Activated CD4-positive, alpha-beta T cell treated with anti-CD3 and anti-CD28 coated beads for 48 hours (primary cell): ENCODE measurements at regions not wholly inside any gene's neighbourhood (a gene's known extent, or its start where the extent isn't known, plus 50 kb on each side); places are given as distances from the start of the nearest gene placed in this dataset.
"Not testable (repeated sequence)": the region's sequence is repeated elsewhere in the genome, so short reads cannot be mapped to it uniquely, and the experiment has no call there.

Source experiments
- DNase-seq: peaks from one replicate; pipeline ENCODE4 v3.0.0-alpha.2; 2020

DNA sequence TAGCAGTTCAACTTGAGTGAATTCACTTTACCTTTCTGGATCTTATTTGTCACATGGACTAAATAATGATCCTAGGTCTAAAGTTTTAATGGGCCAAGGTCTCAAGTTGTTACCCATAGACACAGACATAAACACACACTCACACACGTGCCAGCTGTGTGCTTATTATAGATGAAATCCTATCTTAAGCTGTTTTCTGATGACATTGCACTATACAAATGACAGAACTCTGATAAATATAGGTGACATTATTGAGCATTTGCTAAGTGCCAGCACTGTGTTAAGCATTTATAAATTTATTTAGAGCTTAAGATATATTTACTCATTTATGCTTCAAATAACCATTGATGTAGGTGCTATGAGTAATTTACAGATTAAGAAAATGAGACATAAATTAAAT, 474.4 kb upstream of the NR5A2 start:
- no peak for DNase-seq

DNA sequence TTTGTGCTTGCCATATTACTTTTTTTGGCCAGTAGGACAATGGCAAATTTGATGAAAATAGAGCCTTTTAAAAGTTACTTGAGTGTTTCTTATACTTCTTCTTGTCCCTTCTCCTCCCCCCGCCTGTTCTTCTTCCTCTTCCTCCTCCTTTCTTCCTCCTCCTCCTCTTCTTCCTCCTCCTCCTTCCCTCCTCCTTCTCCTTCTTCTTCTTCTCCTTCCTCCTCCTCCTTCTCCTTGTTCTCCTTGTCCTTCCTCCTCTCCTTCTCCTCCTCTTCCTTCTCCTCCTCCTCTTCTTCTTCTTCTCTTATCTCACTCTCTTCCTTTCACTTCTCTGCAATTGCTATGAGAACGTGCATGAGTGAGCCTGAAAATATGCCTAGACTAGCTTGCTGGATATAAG, 466.2 kb upstream of the NR5A2 start:
- DNase-seq: no peak

DNA sequence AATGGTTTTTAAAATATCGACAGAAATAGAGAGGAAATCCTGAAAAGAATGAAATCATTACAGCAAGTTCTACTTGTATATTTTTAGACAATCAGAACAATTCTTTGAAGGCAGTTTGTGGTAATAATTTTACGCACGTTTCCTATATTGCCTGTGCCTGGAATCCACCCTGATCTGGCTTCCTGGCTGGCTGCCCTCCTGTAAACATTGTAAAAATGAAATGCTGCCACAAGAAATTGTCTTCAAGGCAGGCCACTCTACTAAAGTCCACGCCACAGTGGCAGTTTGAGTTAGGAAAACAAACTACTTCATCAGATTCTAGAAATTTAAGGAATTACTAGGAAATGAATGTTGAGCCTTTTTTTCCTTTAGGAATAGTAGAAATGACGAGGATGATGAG, 454.5 kb upstream of the NR5A2 start:
- no peak for DNase-seq

DNA sequence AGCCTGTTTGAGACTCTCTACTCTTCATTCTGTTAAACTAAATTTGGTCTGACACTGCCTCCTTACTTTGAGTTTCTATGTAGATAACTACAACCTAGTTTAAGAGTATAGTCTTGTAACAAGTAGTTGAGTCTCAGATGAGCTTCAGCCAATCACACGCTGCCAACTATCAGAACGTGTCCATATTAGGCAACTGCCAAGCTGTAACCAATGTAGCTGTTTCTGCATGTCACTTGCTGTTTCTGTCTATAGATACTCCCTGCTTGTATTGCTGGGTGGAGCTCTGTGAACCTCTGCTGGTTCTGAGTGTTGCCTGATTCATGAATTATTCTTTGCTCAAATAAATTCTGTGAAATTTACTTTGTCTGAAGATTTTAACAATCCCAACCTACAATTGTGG, 452.6 kb upstream of the NR5A2 start:
- no peak for DNase-seq

DNA sequence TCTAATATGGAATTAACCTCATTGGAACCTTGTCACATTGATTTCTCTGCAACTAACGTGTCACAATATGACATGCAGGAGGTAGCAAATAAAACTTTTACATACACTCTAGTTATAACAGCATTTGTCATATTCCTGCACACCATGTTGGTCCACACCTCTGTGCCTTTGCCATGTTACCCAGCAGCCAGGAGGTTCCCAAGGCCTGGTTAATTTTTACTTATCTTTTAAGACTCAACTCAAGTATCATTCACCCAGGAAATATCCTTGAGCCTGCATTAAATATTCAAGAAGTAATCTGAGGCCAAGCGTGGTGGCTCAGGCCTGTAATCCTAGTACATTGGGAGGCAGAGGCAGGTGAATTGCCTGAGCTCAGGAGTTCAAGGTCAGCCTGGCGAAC, 447.2 kb upstream of the NR5A2 start:
- no peak for DNase-seq

DNA sequence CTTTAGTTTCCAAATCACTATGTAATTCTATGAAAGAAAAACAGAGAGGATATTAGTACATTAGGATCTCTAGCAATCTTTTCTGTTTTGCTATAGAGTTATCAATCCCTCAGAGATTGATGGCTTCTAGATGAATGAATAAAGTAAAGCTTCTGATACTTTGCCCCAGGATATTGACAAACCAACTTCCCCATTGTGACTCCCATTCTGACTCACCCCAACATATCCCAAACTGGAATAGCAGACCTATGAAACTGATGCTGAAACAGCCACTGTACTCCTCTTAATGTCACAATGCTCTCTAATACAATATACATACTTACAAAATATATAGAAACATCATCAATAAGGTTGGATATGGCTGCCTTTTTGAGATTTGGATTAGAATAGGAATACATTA, 442.1 kb upstream of the NR5A2 start:
- DNase-seq: no peak

DNA sequence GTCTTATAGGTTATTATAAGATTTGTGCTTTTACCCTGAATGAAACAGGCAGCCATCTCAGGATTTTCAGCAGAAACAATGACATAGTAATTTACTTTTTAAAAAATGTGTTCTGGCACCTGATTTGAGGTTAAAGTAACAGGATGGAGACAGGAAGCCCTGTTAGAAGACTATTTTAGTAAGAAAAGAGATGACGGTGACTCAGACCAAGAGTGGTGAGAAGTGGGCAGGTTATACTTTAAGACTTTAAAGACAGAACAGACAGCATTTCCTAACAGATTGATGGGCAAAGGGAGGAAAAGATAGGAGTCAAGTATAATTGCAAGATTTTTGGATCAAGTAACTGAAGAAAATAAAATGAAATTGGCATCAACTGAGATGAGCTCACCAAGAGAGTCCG, 436.8 kb upstream of the NR5A2 start:
- no peak for DNase-seq

DNA sequence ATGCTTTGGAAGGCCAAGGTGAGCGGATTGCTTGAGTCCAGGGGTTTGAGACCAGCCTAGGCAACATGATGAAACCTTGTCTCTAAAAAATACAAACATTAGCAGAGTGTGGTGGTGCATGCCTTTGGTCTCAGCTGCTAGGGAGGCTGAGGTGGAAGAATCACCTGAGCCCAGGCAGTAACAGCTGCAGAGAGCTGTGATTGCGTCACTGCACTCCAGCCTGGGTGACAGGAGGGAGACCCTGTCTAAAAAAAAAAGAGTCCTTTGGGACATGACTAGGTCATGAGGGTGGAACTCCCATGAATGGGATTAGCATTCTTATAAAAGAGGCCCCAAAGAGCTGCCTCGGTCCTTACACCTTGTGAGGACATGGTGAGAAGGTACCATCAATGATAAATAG, 436.0 kb upstream of the NR5A2 start:
- DNase-seq: no peak

DNA sequence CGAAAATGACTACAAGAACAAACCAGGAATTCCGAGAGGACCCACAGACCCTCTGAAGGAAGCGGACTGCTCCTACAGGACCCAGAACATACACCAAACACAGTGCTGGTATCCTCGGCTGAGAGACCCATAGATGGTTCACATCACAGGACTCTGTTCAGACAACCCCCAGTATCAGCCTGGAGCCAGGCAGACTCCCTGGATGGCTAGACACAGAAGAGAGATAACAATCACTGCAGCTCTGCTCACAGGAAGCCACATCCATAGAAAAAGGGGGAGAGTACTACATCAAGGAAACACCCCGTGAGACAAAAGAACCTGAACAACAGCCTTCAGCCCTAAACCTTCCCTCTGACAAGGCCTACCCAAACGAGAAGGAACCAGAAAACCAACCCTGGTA, 434.0 kb upstream of the NR5A2 start:
- DNase-seq: no peak

DNA sequence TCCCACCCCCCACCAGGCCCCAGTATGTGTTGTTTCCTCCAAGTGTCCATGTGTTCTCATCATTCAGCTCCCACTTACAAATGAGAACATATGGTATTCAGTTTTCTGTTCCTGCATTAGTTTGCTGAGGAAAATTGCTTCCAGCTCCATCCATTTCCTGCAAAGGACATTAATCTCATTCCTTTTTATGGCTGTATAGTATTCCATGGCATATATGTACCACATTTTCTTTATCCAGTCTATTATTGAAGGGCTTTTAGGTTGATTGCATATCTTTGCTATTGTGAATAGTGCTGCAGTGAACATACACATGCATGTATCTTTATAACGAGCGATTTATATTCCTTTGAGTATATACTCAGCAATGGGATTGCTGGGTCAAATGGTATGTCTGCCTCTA, 431.1 kb upstream of the NR5A2 start:
- not testable (repeated sequence) for DNase-seq

DNA sequence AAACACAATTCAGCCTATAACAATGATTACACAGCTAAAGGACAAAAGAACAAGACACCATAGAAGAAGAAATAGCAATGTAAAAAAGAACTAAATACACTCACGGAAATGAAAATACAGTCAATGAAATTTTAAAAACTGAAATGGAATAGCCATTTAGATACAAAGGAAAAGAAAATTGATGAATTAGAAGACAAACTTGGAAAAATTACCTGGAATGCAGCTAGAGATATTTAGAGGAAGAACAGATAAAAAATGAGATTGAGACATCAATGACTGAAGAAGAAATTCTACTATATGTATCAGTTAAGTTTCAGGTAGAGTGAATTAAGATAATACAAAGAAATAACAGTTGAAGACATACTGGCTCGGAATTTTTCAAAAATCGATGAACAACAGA, 430.4 kb upstream of the NR5A2 start:
- DNase-seq: no peak

DNA sequence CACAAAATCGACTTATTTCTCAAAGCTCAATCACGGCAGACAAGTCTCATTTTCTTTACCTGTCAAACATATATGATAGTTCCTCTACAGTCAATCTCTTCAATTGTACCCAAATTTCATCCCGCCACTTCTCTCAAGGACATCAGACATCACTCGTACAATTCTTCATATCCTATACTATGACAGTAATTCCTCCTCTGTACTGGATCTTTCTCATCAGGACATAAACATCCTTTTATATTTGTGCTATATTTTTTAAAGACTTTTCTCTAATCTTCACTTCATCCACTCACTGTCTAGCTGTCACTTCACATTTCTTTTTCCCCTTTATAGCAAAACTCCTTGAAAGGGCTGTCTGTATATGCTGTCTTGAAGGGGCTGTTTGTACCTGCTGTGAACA, 419.1 kb upstream of the NR5A2 start:
- DNase-seq: no peak

DNA sequence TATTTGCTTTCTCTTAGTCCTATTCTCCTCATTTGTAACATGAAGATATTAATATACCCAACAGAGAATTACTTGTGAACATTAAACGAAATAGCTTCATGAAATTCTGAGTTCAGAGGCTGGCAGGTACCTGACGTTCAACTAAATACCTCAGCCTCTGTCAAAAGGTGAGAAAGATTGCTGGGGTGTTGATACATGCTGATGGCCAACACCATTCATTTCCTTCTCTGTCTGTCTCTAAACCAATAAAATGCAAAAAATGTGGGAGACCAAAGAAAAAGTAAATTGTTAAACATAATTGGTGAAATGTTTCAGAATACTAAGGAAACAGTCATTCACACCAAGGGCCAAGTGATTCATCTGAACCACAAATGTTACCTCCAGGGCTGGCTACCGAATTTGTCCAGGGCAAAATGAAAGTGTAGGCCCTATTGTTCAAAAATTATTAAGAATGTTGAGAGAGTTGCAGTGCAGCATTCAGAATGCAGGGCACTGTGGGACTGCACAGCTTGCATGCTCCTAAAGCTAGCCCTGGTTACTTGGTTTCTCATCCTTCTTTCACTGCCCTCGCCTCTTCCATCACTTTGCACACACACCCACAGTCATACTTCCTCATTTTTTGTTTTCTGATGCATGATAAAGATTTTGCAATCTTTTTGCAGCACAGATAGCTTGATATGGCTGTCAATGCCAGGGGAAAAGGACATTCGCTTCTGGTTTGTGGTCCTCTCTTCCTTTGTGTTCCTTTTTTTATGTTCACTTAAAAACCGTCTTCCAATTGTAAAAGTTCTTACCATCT, 414.3 kb upstream of the NR5A2 start:
- DNase-seq: no peak

DNA sequence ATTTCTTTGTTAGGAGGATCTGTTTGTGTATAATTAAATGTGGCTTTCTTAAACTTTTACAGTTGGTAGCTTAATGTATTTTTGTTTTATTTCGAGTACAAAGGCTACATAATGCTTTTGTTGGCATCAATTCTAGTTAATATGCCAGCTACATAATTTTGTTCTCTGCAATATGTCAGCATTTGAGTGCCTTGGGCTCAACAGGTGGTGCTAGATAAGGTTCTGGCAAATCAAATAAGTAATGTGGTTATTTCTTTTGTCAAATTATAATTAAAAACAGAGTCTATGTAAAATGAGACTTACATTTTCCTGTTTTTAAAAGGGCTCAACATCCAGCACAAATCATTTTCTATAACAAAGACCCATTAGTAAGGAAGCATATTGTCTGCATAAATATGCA, 410.6 kb upstream of the NR5A2 start:
- DNase-seq: no peak

DNA sequence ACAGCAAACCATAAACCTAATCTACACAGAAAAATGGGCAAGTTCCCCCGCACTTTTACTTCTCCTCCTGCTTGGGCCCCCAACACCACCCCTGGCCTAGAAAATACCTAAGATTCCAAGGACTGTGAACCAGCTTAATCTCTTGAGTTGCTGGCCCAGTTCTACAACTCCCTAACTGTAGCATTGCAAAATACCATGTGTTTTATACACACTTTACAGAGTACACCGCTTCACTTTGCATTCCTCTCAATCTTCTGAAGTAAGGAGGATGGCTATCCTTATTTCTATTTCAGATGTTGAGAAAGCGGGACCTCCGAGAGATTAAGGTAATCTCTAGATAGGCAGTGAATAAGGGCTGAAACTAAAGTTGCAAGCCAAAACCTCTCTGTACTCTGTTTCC, 408.3 kb upstream of the NR5A2 start:
- no peak for DNase-seq

DNA sequence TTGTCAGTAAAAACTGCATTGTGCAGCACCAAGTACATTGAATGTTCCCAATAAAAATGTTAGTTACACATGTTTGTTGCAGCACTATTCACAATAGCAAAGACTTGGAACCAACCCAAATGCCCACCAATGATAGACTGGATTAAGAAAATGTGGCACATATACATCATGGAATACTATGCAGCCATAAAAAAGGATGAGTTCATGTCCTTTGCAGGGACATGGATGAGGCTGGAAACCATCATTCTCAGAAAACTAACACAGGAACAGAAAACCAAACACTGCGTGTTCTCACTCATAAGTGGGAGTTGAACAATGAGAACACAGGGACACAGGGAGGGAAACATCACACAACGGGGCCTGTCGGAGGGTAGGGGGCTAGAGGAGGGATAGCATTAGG, 401.3 kb upstream of the NR5A2 start:
- DNase-seq: not testable (repeated sequence)

DNA sequence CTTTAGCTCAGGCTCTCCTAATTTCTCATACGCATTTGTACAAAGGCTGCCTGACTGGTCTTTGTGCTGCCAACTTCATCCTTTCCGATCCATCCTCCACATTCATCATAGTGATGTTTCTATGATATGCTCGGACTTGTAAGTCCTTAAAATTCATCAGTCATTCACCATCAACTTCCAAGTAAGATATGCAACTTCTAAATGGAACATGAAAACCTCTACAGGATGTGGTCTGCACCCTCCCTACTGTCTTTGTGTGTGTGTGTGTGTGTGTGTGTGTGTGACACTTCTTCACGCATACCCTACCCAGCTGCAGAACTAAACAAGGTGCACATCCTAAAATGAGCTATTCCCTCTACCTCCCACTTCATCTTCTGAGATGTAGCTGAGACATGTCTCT, 397.9 kb upstream of the NR5A2 start:
- DNase-seq: no peak

DNA sequence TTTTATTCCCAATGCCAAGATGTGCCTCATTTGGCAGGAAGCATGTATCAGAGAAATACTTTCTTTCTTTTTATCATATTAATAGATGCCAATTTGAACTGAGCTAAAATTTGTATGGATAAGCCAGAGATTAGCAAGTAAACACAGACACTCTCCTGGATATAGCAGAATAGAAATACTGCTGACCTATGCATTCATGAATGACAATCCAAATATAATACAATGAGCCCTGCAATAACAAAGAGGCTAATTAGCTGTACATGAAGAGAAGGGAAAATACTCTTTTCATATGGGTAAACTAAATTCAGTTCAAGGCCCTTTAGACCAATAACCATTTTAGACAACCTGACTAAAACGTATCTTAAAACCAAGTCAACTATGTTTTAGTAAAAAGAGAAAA, 388.1 kb upstream of the NR5A2 start:
- DNase-seq: no peak

DNA sequence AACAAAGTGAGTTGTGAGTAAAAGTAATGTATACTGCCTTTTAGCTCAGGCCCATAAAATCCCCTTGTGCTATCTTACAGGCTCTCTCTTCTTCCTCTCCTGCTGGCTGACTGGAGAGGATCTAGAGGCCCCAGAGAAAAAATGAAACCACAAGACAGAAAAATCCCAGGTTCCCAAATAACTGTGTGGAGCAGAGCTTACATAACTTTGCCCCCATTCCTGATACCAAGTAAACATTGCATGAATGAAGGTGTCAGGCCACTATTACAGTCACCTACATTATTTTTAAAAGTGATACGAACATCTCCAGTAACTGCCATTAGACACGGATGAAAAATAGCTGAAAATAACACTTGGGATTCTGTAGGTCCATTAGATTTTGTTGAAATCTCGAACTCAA, 386.0 kb upstream of the NR5A2 start:
- no peak for DNase-seq

DNA sequence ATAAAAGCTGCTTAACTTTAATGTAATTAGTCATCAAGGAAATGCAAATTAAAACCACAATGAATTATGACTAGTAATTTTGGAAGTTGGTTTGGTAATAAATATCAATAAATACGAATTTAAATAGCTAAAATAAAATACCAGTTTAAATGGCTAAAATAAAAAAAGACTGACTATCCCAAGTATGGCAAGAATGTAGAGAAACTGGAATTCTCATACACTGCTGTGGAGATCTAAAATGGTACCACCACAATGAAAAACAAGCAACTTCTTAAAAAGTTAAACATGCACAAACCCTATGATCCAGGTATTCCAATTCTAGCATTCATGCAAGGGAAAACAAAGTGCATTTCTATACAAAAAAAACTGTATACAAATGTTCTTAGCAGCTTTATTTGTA, 382.6 kb upstream of the NR5A2 start:
- DNase-seq: no peak

DNA sequence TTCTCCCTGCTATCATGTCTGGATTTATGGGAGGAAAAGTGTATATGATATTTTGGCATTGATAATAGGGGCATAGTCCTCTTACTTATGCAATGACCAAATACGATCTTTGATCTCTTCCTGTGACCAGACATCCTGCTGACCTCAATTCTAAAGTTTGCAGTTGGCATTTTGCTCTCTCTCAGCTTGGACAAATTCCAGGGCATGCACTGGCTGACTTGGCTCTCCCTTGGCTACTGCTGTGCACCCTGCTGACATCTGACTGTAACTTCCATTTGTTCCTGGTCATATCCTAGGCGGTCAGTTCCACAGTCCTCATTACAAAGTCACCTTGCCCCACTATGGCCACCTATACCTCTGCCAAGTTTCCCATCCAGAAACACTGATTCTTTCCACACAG, 380.7 kb upstream of the NR5A2 start:
- no peak for DNase-seq

DNA sequence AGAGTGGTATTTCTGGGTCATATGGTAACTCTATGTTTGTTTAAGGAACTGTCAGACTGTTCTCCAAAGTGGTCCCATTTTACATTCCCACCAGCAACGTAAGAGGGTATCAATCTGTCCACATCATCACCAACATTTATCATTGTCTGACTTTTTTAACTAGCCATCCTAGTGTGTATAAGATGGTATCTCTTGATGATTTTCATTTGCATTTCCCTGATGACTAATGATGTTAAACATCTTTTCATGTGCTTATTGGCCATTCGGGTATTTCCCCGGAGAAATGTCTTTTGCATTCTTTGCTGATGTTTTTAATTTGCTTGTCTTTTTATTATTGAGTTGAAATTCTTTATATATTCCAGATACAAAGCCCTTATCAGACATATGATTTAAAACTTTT, 370.1 kb upstream of the NR5A2 start:
- DNase-seq: no peak

DNA sequence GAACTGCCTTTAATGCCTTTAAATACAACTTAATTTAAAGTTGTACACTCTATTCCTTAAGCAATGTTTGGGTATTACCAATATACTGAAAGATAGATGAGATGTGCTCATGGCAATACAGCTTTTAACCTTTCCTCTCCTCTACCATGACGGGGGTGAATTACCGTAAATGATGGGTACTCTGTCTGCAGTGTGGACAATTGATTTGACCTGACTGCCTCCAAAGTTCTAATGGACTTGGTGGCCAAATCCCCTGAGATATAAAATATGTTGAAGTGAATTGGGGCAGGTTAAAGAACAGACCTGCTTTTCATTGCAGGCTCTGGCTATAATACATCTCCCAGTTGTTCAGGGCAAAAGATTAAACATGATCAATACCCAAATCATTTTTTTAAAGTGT, 367.4 kb upstream of the NR5A2 start:
- no peak for DNase-seq

DNA sequence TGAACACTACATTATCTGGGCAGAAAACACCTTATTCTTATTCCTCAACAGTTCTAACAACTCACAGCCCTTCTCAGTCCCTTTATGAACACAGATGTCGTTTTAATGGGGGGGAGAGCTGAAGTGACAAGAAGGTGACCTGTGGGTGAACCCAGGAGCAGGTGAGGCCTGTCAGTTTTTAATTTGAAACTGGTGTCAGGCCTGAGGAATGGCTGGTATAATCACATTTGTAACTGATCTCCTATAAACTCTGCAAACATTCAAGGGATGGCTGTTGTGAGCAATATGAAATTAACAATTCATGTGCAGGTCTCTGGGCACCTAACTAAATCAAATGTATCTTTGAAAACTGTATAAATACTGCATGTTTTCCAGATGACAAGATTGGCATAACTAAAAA, 362.1 kb upstream of the NR5A2 start:
- no peak for DNase-seq

DNA sequence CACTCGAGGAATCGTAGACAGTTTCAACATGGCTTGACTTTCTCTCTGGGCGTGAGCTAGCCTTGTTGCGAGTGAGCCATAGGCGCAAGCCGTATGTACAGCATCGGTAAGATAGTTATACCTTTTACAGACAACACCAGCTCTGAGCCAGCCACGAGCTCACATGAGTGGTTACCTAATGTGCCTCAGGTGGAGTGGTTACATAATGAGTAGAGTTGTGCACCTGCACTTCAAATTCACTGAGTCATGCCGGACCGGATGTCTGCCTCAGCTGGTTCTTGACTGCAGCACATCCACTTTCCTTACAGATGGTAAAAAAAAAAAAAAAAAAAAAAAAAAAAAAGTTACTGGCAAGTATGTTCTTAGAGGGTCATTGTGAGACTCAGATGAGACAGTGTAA, 360.4 kb upstream of the NR5A2 start:
- DNase-seq: no peak

DNA sequence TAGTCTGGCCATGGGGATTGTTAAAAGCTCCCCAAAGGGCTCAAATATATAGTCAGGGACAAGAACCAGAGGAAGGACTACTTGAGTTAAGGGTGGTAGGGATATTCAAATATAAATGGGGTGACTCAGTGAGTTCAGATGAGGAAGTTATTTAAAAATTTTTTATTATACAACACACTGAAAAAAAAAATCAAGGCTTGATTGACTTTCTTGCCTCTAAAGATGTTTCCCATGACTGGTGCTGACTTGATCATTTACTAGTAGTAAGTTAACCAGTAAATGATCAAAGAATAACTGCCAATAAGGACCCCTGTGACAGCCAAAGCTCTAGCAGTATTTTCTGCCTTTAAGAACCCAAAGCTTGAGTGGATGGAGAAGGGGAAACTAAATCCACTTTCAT, 357.6 kb upstream of the NR5A2 start:
- no peak for DNase-seq
